ENCODE measurements at regions not wholly inside any gene's neighbourhood (a gene's known extent, or its start where the extent isn't known, plus 50 kb on each side); places are given as distances from the start of the nearest gene placed in this dataset.

- TF ChIP-seq, protein P1, sequence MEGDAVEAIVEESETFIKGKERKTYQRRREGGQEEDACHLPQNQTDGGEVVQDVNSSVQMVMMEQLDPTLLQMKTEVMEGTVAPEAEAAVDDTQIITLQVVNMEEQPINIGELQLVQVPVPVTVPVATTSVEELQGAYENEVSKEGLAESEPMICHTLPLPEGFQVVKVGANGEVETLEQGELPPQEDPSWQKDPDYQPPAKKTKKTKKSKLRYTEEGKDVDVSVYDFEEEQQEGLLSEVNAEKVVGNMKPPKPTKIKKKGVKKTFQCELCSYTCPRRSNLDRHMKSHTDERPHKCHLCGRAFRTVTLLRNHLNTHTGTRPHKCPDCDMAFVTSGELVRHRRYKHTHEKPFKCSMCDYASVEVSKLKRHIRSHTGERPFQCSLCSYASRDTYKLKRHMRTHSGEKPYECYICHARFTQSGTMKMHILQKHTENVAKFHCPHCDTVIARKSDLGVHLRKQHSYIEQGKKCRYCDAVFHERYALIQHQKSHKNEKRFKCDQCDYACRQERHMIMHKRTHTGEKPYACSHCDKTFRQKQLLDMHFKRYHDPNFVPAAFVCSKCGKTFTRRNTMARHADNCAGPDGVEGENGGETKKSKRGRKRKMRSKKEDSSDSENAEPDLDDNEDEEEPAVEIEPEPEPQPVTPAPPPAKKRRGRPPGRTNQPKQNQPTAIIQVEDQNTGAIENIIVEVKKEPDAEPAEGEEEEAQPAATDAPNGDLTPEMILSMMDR (IDR thresholded peaks at IDR 0.05) = no peak
- TF ChIP-seq POLR2A (IDR thresholded peaks at IDR 0.05) (no peak), POLR2AphosphoS5 (IDR thresholded peaks at IDR 0.05) (no peak)
Measured at GRCh38 chr12:90712671-90713070, 242.3 kb downstream of the CCER1 start.
